ENCODE measurements at regions not wholly inside any gene's neighbourhood (a gene's known extent, or its start where the extent isn't known, plus 50 kb on each side); places are given as distances from the start of the nearest gene placed in this dataset.

- no peak for TF ChIP-seq POLR2AphosphoS5 (IDR thresholded peaks at IDR 0.05)
- TF ChIP-seq EP300 (IDR thresholded peaks at IDR 0.05), result no peak
- TF ChIP-seq POLR2A (IDR thresholded peaks at IDR 0.05), result no peak
- TF ChIP-seq, protein P1, sequence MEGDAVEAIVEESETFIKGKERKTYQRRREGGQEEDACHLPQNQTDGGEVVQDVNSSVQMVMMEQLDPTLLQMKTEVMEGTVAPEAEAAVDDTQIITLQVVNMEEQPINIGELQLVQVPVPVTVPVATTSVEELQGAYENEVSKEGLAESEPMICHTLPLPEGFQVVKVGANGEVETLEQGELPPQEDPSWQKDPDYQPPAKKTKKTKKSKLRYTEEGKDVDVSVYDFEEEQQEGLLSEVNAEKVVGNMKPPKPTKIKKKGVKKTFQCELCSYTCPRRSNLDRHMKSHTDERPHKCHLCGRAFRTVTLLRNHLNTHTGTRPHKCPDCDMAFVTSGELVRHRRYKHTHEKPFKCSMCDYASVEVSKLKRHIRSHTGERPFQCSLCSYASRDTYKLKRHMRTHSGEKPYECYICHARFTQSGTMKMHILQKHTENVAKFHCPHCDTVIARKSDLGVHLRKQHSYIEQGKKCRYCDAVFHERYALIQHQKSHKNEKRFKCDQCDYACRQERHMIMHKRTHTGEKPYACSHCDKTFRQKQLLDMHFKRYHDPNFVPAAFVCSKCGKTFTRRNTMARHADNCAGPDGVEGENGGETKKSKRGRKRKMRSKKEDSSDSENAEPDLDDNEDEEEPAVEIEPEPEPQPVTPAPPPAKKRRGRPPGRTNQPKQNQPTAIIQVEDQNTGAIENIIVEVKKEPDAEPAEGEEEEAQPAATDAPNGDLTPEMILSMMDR (IDR thresholded peaks at IDR 0.05), result no peak
- H3K27ac ChIP-seq, result no peak overlapping the region
Observed at GRCh38 chr9:13360188-13360587, 80.7 kb upstream of the MPDZ start.

GRCh38 chr9:13358128-13358527 lies 78.6 kb upstream of the MPDZ start:
- no peak for ATAC-seq
- peak overlapping the region in 2 of 4 donors; percentile 16 to 17 for H3K27ac ChIP-seq
- H3K36me3 ChIP-seq, result no peaks in the 10 kb centered on the region
- H3K9me3 ChIP-seq, result no peaks in the 10 kb centered on the region
- no peak overlapping the region for H3K4me3 ChIP-seq
- no peaks in the 10 kb centered on the region for H3K27me3 ChIP-seq
- TF ChIP-seq POLR2AphosphoS5 (IDR thresholded peaks at IDR 0.05), result no peak
- TF ChIP-seq EP300 (IDR thresholded peaks at IDR 0.05), result no peak
- no peak for TF ChIP-seq POLR2A (IDR thresholded peaks at IDR 0.05)
- TF ChIP-seq, protein P1 (IDR thresholded peaks at IDR 0.05), result no peak
- peaks cover 2 to 20% (median 3%) of the 10 kb centered on the region in 3 donors for H3K4me1 ChIP-seq

More at GRCh38 chr9:13360188-13360587, 80.7 kb upstream of the MPDZ start:
- Histone ChIP-seq H3K4me3 (no peak overlapping the region), H3K36me3 (no peaks in the 10 kb centered on the region), H3K27me3 (no peaks in the 10 kb centered on the region), H3K9me3 (no peaks in the 10 kb centered on the region), H3K4me1 (peaks cover 2 to 27% (median 3%) of the 10 kb centered on the region in 3 donors)
- ATAC-seq, result no peak

DNA sequence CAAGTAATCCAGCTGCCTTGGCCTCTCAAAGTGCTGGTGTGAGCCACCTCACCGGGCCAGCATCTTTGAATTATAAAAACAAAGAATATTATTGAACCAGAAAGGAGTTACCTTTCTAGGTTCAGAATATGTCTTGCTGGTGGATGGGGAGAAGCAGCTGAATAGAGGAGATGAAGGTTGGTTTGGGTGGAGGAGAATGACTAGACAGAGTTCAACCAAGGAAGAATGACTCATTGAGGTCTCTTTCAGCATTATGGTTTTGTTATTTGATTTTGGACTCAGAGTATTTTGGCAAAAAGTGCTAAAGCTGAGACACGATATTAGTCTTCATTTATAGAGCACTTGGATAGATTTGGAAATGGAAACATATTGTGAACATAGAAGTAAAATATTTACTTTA lies 75.2 kb upstream of the MPDZ start:
- Histone ChIP-seq H3K27me3 (no peaks in the 10 kb centered on the region), H3K36me3 (no peaks in the 10 kb centered on the region), H3K9me3 (no peaks in the 10 kb centered on the region), H3K27ac (no peak overlapping the region), H3K4me1 (peaks cover 2 to 13% (median 3%) of the 10 kb centered on the region in 3 donors), H3K4me3 (no peak overlapping the region)
- WGBS, 2 donors (ENCODE audit: low coverage in 1 of 2), result 58 to 65% methylated on average over 2 of the region's 2 CpGs
- no peak for ATAC-seq
- TF ChIP-seq, protein P1 (IDR thresholded peaks at IDR 0.05), result no peak

GRCh38 chr9:13352451-13352979 lies 73.0 kb upstream of the MPDZ start:
- no peak for ATAC-seq
- 73 to 92% methylated on average over 3 to 4 of the region's 4 CpGs for WGBS, 2 donors (ENCODE audit: low coverage in 1 of 2)
- Histone ChIP-seq H3K36me3 (no peaks in the 10 kb centered on the region), H3K9me3 (no peaks in the 10 kb centered on the region), H3K27me3 (no peaks in the 10 kb centered on the region), H3K4me1 (peaks cover 0 to 2% (median 0%) of the 10 kb centered on the region in 3 donors), H3K4me3 (no peak overlapping the region), H3K27ac (no peak overlapping the region)
- TF ChIP-seq POLR2AphosphoS5 (IDR thresholded peaks at IDR 0.05), result no peak
- TF ChIP-seq, protein P1 (IDR thresholded peaks at IDR 0.05), result no peak
- no peak for TF ChIP-seq EP300 (IDR thresholded peaks at IDR 0.05)
- TF ChIP-seq POLR2A (IDR thresholded peaks at IDR 0.05), result no peak

GRCh38 chr9:13351778-13352386 lies 72.4 kb upstream of the MPDZ start:
- no peak for ATAC-seq
- no peak overlapping the region for H3K4me3 ChIP-seq
- H3K4me1 ChIP-seq, result no peaks in the 10 kb centered on the region
- 0 to 3% methylated on average over 3 of the region's 3 CpGs for WGBS, 2 donors (ENCODE audit: low coverage in 1 of 2)
- TF ChIP-seq POLR2AphosphoS5 (IDR thresholded peaks at IDR 0.05) (no peak), POLR2A (IDR thresholded peaks at IDR 0.05) (no peak), EP300 (IDR thresholded peaks at IDR 0.05) (no peak)
- TF ChIP-seq, protein P1 (IDR thresholded peaks at IDR 0.05), result peak; percentile 50 to 66 (median 59)
- H3K9me3 ChIP-seq, result no peaks in the 10 kb centered on the region
- no peak overlapping the region for H3K27ac ChIP-seq
- no peaks in the 10 kb centered on the region for H3K36me3 ChIP-seq
- H3K27me3 ChIP-seq, result no peaks in the 10 kb centered on the region

Data from gastroesophageal sphincter (tissue), 4 donors.